SU-DHL-6 (cell line): ENCODE measurements at regions not wholly inside any gene's neighbourhood (a gene's known extent, or its start where the extent isn't known, plus 50 kb on each side); places are given as distances from the start of the nearest gene placed in this dataset.

Experiments
- EZH2phosphoT487 ChIP-seq: fragments of 200-600 bp; sonication (generic), shearing (Covaris generic); conservative IDR thresholded peaks from 2 replicates; pipeline ENCODE4 v1.6.1; 2018; ENCODE audit warnings: mild to moderate bottlenecking, antibody characterized with exemption, low read length, moderate library complexity, mixed read lengths
- TF ChIP-seq, protein P1 (sequence below): fragments of 200-600 bp; sonication (generic); IDR thresholded peaks from one replicate; pipeline ENCODE4 v1.5.1; 2017; ENCODE audit warnings: antibody characterized with exemption, mild to moderate bottlenecking, low read length, moderate library complexity; ENCODE audit not compliant: insufficient read depth, poor library complexity, severe bottlenecking

DNA sequence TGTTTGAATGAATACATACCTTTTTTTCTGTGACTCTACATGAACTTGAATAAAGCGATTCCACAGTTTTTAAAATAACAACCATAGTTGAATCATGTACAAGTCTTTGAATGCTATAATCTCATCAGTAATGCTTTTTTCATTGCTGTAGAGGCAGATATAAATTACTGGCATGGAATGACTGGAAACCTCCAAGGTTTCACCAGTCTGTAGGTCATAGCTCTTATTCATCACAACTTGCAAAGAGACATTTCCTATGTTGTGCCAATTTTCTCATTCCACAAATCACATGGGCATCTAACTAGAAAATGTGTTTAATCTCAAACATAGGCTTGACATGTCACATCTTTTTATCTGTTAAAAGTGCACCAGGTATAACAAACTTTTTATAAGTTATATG is 407.1 kb upstream of the KCNMB2 start:
- TF ChIP-seq, protein P1, sequence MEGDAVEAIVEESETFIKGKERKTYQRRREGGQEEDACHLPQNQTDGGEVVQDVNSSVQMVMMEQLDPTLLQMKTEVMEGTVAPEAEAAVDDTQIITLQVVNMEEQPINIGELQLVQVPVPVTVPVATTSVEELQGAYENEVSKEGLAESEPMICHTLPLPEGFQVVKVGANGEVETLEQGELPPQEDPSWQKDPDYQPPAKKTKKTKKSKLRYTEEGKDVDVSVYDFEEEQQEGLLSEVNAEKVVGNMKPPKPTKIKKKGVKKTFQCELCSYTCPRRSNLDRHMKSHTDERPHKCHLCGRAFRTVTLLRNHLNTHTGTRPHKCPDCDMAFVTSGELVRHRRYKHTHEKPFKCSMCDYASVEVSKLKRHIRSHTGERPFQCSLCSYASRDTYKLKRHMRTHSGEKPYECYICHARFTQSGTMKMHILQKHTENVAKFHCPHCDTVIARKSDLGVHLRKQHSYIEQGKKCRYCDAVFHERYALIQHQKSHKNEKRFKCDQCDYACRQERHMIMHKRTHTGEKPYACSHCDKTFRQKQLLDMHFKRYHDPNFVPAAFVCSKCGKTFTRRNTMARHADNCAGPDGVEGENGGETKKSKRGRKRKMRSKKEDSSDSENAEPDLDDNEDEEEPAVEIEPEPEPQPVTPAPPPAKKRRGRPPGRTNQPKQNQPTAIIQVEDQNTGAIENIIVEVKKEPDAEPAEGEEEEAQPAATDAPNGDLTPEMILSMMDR, result no peak
- no peak for TF ChIP-seq EZH2phosphoT487
